ENCODE measurements at regions not wholly inside any gene's neighbourhood (a gene's known extent, or its start where the extent isn't known, plus 50 kb on each side); places are given as distances from the start of the nearest gene placed in this dataset.

DNA sequence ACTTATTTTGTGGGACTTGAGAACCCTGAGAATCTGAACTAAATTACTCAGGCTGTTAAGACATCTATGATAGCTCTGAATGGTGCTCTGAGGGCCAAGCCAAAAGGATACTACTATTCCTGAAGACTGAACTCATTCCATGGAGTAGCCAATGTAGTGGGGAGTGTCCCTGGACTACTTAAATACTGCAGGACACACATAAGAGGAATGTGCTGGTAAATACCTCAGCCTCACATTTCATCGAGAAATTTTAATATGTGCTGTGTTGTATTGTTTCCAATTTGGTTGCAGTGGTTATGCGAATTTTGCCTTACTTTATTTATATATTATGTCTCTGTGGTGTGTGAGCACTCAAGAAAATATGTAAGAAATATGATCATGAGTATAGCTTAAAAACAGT is 264.4 kb upstream of the FIGN start:
- TF ChIP-seq, protein P1, sequence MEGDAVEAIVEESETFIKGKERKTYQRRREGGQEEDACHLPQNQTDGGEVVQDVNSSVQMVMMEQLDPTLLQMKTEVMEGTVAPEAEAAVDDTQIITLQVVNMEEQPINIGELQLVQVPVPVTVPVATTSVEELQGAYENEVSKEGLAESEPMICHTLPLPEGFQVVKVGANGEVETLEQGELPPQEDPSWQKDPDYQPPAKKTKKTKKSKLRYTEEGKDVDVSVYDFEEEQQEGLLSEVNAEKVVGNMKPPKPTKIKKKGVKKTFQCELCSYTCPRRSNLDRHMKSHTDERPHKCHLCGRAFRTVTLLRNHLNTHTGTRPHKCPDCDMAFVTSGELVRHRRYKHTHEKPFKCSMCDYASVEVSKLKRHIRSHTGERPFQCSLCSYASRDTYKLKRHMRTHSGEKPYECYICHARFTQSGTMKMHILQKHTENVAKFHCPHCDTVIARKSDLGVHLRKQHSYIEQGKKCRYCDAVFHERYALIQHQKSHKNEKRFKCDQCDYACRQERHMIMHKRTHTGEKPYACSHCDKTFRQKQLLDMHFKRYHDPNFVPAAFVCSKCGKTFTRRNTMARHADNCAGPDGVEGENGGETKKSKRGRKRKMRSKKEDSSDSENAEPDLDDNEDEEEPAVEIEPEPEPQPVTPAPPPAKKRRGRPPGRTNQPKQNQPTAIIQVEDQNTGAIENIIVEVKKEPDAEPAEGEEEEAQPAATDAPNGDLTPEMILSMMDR (tag by site-specific recombination; IDR thresholded peaks at IDR 0.05) = no peak
- TF ChIP-seq SETDB1 (IDR thresholded peaks at IDR 0.05; ENCODE audit: insufficient read length, low read length) (no peak), ZNF140 (tag by site-specific recombination; IDR thresholded peaks at IDR 0.05) (no peak), MEIS1 (CRISPR knock-in tag; IDR thresholded peaks at IDR 0.05; ENCODE audit: borderline replicate concordance) (no peak), ZNF501 (tag by site-specific recombination; IDR thresholded peaks at IDR 0.05) (no peak), ZNF664 (tag by site-specific recombination; IDR thresholded peaks at IDR 0.05) (no peak), ZNF23 (tag by site-specific recombination; IDR thresholded peaks at IDR 0.05; ENCODE audit: borderline replicate concordance) (no peak), ZNF768 (tag by site-specific recombination; IDR thresholded peaks at IDR 0.05) (no peak), ZNF530 (tag by site-specific recombination; IDR thresholded peaks at IDR 0.05; ENCODE audit: low read depth) (no peak), ZBTB21 (tag by site-specific recombination; IDR thresholded peaks at IDR 0.05) (no peak), EGR2 (tag by site-specific recombination; IDR thresholded peaks at IDR 0.05; ENCODE audit: low read depth) (no peak)
- TF ChIP-seq, protein P2, sequence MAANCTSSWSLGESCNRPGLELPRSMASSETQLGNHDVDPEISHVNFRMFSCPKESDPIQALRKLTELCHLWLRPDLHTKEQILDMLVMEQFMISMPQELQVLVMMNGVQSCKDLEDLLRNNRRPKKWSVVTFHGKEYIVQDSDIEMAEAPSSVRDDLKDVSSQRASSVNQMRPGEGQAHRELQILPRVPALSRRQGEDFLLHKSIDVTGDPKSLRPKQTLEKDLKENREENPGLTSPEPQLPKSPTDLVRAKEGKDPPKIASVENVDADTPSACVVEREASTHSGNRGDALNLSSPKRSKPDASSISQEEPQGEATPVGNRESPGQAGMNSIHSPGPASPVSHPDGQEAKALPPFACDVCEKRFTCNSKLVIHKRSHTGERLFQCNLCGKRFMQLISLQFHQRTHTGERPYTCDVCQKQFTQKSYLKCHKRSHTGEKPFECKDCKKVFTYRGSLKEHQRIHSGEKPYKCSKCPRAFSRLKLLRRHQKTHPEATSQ (tag by site-specific recombination; IDR thresholded peaks at IDR 0.05) = no peak
- TF ChIP-seq, protein P3, sequence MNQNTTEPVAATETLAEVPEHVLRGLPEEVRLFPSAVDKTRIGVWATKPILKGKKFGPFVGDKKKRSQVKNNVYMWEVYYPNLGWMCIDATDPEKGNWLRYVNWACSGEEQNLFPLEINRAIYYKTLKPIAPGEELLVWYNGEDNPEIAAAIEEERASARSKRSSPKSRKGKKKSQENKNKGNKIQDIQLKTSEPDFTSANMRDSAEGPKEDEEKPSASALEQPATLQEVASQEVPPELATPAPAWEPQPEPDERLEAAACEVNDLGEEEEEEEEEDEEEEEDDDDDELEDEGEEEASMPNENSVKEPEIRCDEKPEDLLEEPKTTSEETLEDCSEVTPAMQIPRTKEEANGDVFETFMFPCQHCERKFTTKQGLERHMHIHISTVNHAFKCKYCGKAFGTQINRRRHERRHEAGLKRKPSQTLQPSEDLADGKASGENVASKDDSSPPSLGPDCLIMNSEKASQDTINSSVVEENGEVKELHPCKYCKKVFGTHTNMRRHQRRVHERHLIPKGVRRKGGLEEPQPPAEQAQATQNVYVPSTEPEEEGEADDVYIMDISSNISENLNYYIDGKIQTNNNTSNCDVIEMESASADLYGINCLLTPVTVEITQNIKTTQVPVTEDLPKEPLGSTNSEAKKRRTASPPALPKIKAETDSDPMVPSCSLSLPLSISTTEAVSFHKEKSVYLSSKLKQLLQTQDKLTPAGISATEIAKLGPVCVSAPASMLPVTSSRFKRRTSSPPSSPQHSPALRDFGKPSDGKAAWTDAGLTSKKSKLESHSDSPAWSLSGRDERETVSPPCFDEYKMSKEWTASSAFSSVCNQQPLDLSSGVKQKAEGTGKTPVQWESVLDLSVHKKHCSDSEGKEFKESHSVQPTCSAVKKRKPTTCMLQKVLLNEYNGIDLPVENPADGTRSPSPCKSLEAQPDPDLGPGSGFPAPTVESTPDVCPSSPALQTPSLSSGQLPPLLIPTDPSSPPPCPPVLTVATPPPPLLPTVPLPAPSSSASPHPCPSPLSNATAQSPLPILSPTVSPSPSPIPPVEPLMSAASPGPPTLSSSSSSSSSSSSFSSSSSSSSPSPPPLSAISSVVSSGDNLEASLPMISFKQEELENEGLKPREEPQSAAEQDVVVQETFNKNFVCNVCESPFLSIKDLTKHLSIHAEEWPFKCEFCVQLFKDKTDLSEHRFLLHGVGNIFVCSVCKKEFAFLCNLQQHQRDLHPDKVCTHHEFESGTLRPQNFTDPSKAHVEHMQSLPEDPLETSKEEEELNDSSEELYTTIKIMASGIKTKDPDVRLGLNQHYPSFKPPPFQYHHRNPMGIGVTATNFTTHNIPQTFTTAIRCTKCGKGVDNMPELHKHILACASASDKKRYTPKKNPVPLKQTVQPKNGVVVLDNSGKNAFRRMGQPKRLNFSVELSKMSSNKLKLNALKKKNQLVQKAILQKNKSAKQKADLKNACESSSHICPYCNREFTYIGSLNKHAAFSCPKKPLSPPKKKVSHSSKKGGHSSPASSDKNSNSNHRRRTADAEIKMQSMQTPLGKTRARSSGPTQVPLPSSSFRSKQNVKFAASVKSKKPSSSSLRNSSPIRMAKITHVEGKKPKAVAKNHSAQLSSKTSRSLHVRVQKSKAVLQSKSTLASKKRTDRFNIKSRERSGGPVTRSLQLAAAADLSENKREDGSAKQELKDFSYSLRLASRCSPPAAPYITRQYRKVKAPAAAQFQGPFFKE (tag by site-specific recombination; IDR thresholded peaks at IDR 0.05; ENCODE audit: borderline replicate concordance) = no peak

Measured in HEK293 (cell line).